ENCODE measurements at regions not wholly inside any gene's neighbourhood (a gene's known extent, or its start where the extent isn't known, plus 50 kb on each side); places are given as distances from the start of the nearest gene placed in this dataset.

DNA sequence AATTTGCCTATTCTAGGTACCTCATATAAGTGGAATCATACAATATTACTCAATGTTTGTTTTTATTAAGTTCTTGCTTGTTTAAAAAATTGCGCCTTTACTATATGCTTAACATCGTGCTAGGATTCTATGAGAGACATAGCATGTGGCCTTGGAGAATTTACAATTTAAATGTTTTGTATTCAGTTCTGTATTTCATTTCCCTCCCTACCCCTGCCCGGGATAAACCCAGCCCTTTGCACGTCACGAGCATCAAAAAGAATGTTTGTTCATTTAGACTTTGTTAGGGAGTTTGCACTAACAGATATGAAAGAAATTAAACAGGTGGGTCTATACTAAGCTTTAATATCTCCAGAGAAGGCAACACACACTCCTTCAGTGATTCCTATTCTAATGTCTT, 75.7 kb downstream of the C18orf54 start:
- Histone ChIP-seq H3K4me1 (ENCODE audit: control insufficient read depth, insufficient read depth, low read length) (no peaks in the 10 kb centered on the region), H3K36me3 (ENCODE audit: control insufficient read depth, insufficient read depth, low read length) (no peaks in the 10 kb centered on the region), H3K27ac (ENCODE audit: insufficient read depth, low read depth, low read length, poor library complexity, severe bottlenecking) (no peak overlapping the region), H3K4me3 (ENCODE audit: insufficient read depth, low read depth, low read length) (no peak overlapping the region), H3K27me3 (ENCODE audit: control insufficient read depth, insufficient read depth, low read length, poor library complexity, severe bottlenecking) (no peaks in the 10 kb centered on the region), H3K9me3 (ENCODE audit: control insufficient read depth, low read length) (no peaks in the 10 kb centered on the region)
- 63% methylated on average over 3 of the region's 5 CpGs; no CpG with 5 or more reads in 1 of the 2 experiments for WGBS, 2 experiments

DNA sequence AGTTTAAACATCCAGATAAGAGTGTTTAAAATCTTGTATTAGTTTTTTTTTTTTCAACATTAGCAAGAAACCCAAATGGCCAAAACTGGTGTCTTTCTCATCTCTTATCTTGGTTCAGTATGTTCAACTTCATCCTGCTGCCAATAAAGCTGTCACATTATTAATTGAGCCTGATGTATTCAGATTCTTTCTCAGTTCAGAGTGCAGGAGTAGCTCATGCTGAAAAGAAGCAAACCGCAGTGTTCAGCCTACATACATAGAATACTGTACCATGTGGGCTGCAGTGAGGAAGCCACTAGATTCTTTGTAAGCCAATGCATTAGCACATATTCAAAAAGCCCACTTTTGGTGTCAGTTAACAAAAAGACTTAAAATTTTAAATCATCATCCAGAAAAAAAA, 76.2 kb downstream of the C18orf54 start:
- Histone ChIP-seq H3K9me3 (ENCODE audit: control insufficient read depth, low read length) (no peaks in the 10 kb centered on the region), H3K4me3 (ENCODE audit: insufficient read depth, low read depth, low read length) (no peak overlapping the region), H3K27ac (ENCODE audit: insufficient read depth, low read depth, low read length, poor library complexity, severe bottlenecking) (no peak overlapping the region), H3K27me3 (ENCODE audit: control insufficient read depth, insufficient read depth, low read length, poor library complexity, severe bottlenecking) (no peaks in the 10 kb centered on the region), H3K36me3 (ENCODE audit: control insufficient read depth, insufficient read depth, low read length) (no peaks in the 10 kb centered on the region), H3K4me1 (ENCODE audit: control insufficient read depth, insufficient read depth, low read length) (no peaks in the 10 kb centered on the region)
- WGBS, 2 experiments = 95 to 100% methylated on average over 1 of the region's 1 CpG

DNA sequence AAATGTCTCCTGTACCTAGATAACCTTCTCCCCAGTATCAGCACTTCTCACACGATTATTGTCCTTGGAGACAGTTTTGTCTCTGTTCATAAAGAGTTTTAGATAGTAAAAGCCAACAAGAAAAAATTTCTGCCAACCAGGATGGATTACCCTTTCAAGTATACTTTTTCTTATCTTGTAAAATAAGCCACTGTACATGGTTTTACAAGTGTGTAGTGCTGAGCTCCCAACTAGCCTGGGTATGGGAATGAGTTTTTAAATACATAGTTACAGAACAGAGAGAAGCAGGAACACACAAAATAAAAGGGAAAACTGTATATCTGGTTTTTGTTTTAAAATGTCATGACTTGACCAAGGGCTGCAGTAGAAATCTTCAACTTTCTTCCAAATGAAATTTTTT, 76.7 kb downstream of the C18orf54 start:
- Histone ChIP-seq H3K27me3 (ENCODE audit: control insufficient read depth, insufficient read depth, low read length, poor library complexity, severe bottlenecking) (no peaks in the 10 kb centered on the region), H3K4me3 (ENCODE audit: insufficient read depth, low read depth, low read length) (no peak overlapping the region), H3K4me1 (ENCODE audit: control insufficient read depth, insufficient read depth, low read length) (no peaks in the 10 kb centered on the region), H3K36me3 (ENCODE audit: control insufficient read depth, insufficient read depth, low read length) (no peaks in the 10 kb centered on the region), H3K9me3 (ENCODE audit: control insufficient read depth, low read length) (no peaks in the 10 kb centered on the region), H3K27ac (ENCODE audit: insufficient read depth, low read depth, low read length, poor library complexity, severe bottlenecking) (no peak overlapping the region)
- 60 to 89% methylated on average over 1 of the region's 1 CpG for WGBS, 2 experiments

DNA sequence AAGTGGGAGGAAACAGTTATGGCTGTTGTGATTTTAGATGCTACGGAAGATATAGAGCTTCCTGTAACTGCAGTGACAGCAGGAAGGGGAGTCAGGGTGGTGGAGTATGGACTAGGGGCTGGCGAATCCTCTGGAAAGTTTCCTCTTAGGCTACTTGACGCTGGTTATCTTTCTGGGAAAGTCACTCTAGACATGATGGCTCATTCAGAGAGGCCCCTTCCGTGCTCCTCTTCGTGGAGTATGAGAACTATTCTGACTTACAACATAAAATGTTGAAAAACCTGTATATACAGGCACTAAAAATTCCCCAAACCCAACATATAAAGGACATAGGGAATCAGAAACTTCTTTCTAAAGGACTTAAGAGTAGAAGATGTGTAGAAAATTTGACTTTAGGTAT, 78.8 kb downstream of the C18orf54 start:
- no peaks in the 10 kb centered on the region for H3K27me3 ChIP-seq (ENCODE audit: control insufficient read depth, insufficient read depth, low read length, poor library complexity, severe bottlenecking)
- H3K27ac ChIP-seq (ENCODE audit: insufficient read depth, low read depth, low read length, poor library complexity, severe bottlenecking) = no peak overlapping the region
- no peaks in the 10 kb centered on the region for H3K4me1 ChIP-seq (ENCODE audit: control insufficient read depth, insufficient read depth, low read length)
- WGBS, 2 experiments = 90 to 91% methylated on average over 5 of the region's 5 CpGs
- H3K36me3 ChIP-seq (ENCODE audit: control insufficient read depth, insufficient read depth, low read length) = no peaks in the 10 kb centered on the region
- no peak overlapping the region for H3K4me3 ChIP-seq (ENCODE audit: insufficient read depth, low read depth, low read length)
- no peaks in the 10 kb centered on the region for H3K9me3 ChIP-seq (ENCODE audit: control insufficient read depth, low read length)

DNA sequence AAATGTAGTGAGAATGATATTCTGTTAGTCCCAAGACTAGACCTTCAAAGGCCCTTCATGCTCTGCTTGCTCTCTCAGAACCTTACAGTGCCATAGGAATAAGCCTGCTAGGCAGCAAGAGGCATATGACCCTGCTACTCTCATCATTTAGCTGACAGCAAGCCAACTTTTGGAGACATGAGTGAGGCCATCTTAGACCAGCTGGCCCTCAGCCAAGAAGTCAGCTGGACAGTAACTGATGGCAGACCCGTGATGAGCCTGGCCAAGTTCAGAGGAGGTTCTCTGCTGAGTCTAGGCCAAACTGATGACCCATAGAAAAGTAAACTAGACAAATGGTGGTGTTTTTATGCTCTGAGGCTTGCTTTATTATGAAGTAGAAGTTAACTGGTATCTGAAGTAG, 82.6 kb downstream of the C18orf54 start:
- no peaks in the 10 kb centered on the region for H3K4me1 ChIP-seq (ENCODE audit: control insufficient read depth, insufficient read depth, low read length)
- H3K27ac ChIP-seq (ENCODE audit: insufficient read depth, low read depth, low read length, poor library complexity, severe bottlenecking) = no peak overlapping the region
- no peaks in the 10 kb centered on the region for H3K27me3 ChIP-seq (ENCODE audit: control insufficient read depth, insufficient read depth, low read length, poor library complexity, severe bottlenecking)
- no peaks in the 10 kb centered on the region for H3K9me3 ChIP-seq (ENCODE audit: control insufficient read depth, low read length)
- no peak overlapping the region for H3K4me3 ChIP-seq (ENCODE audit: insufficient read depth, low read depth, low read length)
- 90 to 94% methylated on average over 1 of the region's 1 CpG for WGBS, 2 experiments
- H3K36me3 ChIP-seq (ENCODE audit: control insufficient read depth, insufficient read depth, low read length) = no peaks in the 10 kb centered on the region

DNA sequence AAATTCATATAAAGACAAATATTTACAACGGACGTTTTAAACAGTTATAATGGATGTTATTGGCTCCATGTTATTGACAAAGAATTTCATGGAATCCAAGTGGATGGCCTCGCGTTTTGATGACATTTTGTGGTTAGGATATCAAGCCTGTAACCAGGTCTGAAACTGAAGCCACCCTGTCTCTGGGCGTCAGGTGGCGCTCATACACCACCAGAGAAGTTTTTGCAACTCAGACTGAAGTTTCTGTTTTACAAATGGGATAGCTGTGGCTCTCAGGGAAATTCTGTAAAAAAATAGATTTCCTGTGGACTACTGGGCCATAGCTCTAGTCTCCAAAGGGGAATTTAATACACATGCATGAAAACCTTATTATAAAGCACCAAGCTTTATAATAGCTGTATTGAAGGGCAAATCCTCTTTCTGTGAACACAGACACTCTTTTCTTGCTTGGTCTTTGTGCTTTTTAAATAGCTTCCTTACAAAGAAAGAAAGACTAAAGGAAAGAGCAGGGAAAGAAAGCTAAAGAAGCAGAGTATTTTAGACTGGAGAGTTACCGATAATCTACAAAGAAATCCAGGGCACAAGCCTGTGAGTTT, 86.7 kb downstream of the C18orf54 start:
- Histone ChIP-seq H3K9me3 (ENCODE audit: control insufficient read depth, low read length) (no peaks in the 10 kb centered on the region), H3K4me1 (ENCODE audit: control insufficient read depth, insufficient read depth, low read length) (no peaks in the 10 kb centered on the region), H3K27me3 (ENCODE audit: control insufficient read depth, insufficient read depth, low read length, poor library complexity, severe bottlenecking) (no peaks in the 10 kb centered on the region), H3K36me3 (ENCODE audit: control insufficient read depth, insufficient read depth, low read length) (no peaks in the 10 kb centered on the region), H3K4me3 (ENCODE audit: insufficient read depth, low read depth, low read length) (no peak overlapping the region), H3K27ac (ENCODE audit: insufficient read depth, low read depth, low read length, poor library complexity, severe bottlenecking) (peak overlapping the region; percentile 3)
- WGBS, 2 experiments = 15 to 17% methylated on average over 7 of the region's 7 CpGs

DNA sequence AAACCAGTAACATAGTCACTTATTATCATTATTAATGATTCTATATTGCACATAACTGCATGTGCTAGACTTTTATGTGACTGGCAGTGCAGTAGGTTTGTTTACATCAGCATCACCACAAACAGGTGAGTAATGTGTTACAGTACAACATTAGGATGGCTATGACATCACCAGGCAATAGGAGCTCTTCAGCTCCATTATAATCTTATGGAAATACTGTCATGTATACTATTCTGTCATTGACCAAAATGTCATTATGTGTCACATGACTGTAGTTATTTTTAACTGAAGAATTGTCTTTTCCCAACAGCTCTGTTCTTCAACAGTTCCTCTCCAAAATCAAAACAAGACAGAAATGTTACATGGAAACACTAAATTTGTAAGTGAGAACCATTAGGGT, 96.3 kb downstream of the C18orf54 start:
- Histone ChIP-seq H3K36me3 (ENCODE audit: control insufficient read depth, insufficient read depth, low read length) (no peaks in the 10 kb centered on the region), H3K4me1 (ENCODE audit: control insufficient read depth, insufficient read depth, low read length) (no peaks in the 10 kb centered on the region), H3K27me3 (ENCODE audit: control insufficient read depth, insufficient read depth, low read length, poor library complexity, severe bottlenecking) (no peaks in the 10 kb centered on the region), H3K27ac (ENCODE audit: insufficient read depth, low read depth, low read length, poor library complexity, severe bottlenecking) (no peak overlapping the region), H3K4me3 (ENCODE audit: insufficient read depth, low read depth, low read length) (no peak overlapping the region), H3K9me3 (ENCODE audit: control insufficient read depth, low read length) (no peaks in the 10 kb centered on the region)

DNA sequence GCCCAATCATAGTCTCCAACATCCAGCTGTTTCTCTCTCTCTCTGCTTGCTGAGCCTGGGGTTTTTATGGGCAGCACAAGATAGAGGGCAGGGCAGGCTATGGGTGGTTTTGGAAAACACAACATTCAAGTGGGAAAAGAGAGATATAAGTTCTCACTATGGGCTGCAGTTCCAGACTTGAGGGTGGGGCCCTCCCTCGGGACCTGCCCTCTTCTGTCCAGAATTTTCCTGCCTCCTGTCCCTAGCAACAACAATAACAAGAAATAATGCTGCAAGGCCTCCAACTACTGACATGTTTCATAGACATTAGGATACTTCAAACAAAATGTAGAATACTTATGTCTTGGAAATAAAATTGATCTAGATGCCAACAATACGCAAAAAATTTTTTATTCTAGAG, 107.8 kb downstream of the C18orf54 start:
- H3K4me3 ChIP-seq (ENCODE audit: insufficient read depth, low read depth, low read length) = no peak overlapping the region
- no peak overlapping the region for H3K27ac ChIP-seq (ENCODE audit: insufficient read depth, low read depth, low read length, poor library complexity, severe bottlenecking)
- no peaks in the 10 kb centered on the region for H3K36me3 ChIP-seq (ENCODE audit: control insufficient read depth, insufficient read depth, low read length)
- no peaks in the 10 kb centered on the region for H3K4me1 ChIP-seq (ENCODE audit: control insufficient read depth, insufficient read depth, low read length)
- H3K27me3 ChIP-seq (ENCODE audit: control insufficient read depth, insufficient read depth, low read length, poor library complexity, severe bottlenecking) = no peaks in the 10 kb centered on the region
- H3K9me3 ChIP-seq (ENCODE audit: control insufficient read depth, low read length) = no peaks in the 10 kb centered on the region
- WGBS, 2 experiments = 84 to 89% methylated on average over 1 of the region's 2 CpGs

DNA sequence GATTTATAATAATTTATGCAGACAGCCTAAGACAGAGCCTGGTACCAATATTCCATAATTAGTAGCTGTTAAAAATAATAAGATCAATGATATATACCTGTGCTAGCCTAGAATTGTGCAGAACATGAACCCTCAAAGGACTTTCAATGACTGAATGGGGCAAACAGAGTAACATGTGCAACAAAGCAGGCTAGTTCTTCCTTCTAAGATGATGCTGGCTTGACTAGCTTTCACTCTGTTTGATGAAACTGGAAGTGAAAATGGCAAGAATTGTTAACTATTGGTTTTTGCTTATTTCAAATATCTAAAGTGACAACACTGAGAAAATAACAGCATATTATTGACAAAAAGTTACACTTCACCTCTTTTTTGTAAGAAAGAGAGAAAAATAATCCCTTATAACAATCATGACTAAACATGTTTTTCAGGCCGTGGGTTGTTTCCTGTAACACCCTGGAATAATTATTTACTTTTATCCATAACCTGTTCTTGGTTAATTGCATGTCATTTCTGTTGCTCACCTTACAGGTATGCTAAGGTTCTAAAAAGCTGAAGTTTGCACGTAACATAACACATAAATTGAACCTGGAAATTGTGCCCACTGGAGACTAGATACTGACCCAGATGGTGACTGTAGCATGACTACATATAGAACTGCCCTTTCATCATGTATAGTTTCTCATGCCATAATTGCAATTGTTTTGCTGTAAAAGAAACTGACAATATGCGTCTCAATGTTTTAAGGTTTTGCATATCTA, 108.7 kb downstream of the C18orf54 start:
- H3K4me1 ChIP-seq (ENCODE audit: control insufficient read depth, insufficient read depth, low read length) = no peaks in the 10 kb centered on the region
- 97 to 98% methylated on average over 2 of the region's 3 CpGs for WGBS, 2 experiments
- H3K9me3 ChIP-seq (ENCODE audit: control insufficient read depth, low read length) = no peaks in the 10 kb centered on the region
- no peaks in the 10 kb centered on the region for H3K36me3 ChIP-seq (ENCODE audit: control insufficient read depth, insufficient read depth, low read length)
- no peaks in the 10 kb centered on the region for H3K27me3 ChIP-seq (ENCODE audit: control insufficient read depth, insufficient read depth, low read length, poor library complexity, severe bottlenecking)
- H3K4me3 ChIP-seq (ENCODE audit: insufficient read depth, low read depth, low read length) = no peak overlapping the region
- H3K27ac ChIP-seq (ENCODE audit: insufficient read depth, low read depth, low read length, poor library complexity, severe bottlenecking) = no peak overlapping the region

DNA sequence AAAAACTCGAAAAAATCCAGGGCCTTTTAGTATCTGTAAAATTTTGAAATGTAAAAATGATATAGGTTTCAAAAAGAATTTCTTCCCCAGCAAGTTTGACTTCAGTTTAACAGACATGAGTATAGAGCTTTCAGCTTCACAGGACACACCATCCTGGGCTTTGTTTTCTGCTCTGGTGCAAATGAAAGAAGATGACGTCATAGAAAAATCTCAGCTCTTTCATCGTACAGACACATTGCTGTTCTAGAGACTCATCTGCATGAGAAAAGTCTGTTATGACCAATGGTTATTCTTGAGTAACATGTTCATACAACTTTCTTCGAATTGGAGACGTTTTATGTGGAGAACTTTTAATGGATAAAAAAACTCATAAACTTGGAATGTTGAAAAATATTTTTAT, 111.7 kb upstream of the DYNAP start:
- WGBS, 2 experiments = 81 to 82% methylated on average over 3 to 5 of the region's 5 CpGs
- Histone ChIP-seq H3K4me1 (ENCODE audit: control insufficient read depth, insufficient read depth, low read length) (peaks cover 5% of the 10 kb centered on the region), H3K9me3 (ENCODE audit: control insufficient read depth, low read length) (no peaks in the 10 kb centered on the region), H3K36me3 (ENCODE audit: control insufficient read depth, insufficient read depth, low read length) (no peaks in the 10 kb centered on the region), H3K27me3 (ENCODE audit: control insufficient read depth, insufficient read depth, low read length, poor library complexity, severe bottlenecking) (no peaks in the 10 kb centered on the region), H3K27ac (ENCODE audit: insufficient read depth, low read depth, low read length, poor library complexity, severe bottlenecking) (no peak overlapping the region), H3K4me3 (ENCODE audit: insufficient read depth, low read depth, low read length) (no peak overlapping the region)

All from ectodermal cell (in vitro differentiated cells).